GM18909 (cell line): ENCODE measurements at regions not wholly inside any gene's neighbourhood (a gene's known extent, or its start where the extent isn't known, plus 50 kb on each side); places are given as distances from the start of the nearest gene placed in this dataset.
"Not testable (repeated sequence)": the region's sequence is repeated elsewhere in the genome, so short reads cannot be mapped to it uniquely, and the experiment has no call there.

Source experiments
- ATAC-seq: cut with Tn5 transposase; IDR thresholded peaks from one replicate; pipeline ENCODE4 v1.9.1; 2021; ENCODE audit warnings: mild to moderate bottlenecking; ENCODE audit not compliant: unreplicated experiment, poor library complexity

GRCh38 chr4:31788676-31789075, 1068.5 kb downstream of the PCDH7 start:
- no peak for ATAC-seq

DNA sequence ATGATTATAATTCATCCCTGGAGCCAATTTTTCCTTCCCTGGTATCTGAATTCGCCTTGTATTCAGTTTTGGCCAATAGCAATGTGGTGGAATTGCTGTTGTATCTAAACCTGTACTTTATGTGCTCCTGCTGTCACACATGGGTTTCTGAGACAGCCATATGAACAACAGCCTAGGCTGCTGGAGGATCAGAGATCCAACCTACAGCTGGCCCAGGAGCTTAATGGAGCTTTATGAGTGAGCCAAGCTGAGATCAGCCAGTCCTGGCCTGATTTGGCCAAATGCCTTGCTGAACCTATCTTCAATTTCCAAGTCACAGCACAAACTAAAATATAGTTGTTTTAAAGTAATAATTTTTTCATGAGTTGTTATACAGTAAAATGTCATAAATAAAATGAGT, 1071.5 kb downstream of the PCDH7 start:
- ATAC-seq: no peak

DNA sequence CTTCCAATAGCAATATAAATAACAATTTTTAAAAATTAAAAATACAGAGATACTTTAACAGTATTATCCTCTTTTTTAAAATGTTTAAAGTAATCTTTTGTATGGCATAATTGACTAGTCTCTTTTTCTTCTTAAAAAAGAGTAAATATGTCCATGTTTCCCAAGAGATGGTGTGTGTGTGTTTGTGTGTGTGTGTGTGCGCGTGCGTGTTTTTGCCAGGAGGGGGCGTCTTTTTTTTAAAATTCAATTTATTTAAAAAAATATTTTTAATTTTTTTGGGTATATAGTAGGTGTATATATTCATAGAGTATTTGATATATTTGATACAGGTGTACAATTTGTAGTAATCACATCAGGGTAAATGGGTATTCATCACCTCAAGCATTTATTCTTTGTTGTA, 1073.7 kb downstream of the PCDH7 start:
- no peak for ATAC-seq

GRCh38 chr4:31797052-31797451, 1076.9 kb downstream of the PCDH7 start:
- ATAC-seq: not testable (repeated sequence)

DNA sequence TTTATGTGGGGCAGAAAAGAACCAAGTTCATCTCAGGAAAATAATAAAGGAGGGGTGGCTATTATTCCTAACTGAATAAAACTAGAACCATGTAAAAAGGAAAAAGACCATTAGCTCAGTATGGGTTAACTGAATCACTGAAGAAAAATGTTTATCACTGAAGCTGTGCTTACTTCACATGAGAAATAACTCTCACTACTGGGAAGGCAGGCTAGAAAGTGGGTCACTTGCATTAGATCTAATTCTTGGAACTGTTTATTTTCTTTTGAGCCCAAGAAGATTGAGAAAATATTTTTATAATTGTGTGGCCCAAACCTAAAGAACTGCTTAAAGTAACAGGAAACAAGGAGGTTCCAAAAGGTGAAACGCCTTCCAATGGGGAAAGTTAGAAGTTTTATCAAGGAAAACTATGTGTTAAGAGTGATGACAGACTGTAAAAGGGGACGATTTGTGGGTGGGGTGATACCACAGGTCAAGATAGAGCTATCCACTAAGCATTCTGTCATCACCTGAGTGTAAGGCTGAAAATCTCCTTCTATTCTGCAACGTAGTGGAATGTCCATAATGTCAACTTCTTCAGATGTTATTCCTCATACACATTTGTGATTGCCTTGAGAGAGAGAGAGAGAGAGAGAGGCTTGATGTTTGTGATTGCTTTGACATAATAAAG, 1083.5 kb downstream of the PCDH7 start:
- ATAC-seq: no peak

- no peak for ATAC-seq
These were observed 1086.9 kb downstream of the PCDH7 start for GRCh38 chr4:31807036-31807435.

DNA sequence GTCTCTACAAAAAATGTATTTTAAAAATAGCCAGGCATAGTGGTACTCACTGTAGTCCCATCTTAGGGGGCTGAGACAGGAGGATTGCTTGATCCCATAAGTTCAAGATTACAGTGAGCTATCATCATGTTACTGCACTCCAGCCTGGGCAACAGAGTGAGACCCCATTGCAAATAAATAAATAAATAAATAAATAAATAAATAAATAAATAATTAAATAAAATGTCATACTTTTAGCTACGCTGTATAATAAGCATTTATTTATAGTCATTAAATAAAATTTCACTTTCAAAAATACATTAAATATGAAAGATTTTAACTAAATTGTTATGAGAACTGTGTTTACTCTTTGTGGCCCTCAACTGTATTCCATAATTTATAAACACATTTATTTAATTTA, 1124.2 kb downstream of the PCDH7 start:
- no peak for ATAC-seq

DNA sequence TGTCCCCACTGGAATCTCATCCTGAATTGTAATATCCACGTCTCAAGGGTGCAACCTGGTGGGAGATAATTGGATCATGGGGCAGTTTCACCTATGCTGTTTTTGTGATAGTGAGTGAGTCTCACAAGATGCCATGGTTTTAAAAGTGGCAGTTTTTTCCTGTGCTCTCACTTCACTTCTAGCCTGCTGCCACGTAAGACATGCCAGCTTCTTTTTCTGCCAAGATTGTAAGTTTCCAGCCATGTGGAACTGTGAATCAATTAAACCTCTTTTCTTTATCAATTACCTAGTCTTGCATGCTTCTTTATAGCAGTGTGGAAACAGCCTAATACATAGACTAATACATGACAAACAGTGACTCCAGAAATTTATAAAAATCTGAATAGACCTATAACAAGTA, 1131.8 kb downstream of the PCDH7 start:
- ATAC-seq: no peak

GRCh38 chr4:31877429-31877828, 1157.3 kb downstream of the PCDH7 start:
- no peak for ATAC-seq

DNA sequence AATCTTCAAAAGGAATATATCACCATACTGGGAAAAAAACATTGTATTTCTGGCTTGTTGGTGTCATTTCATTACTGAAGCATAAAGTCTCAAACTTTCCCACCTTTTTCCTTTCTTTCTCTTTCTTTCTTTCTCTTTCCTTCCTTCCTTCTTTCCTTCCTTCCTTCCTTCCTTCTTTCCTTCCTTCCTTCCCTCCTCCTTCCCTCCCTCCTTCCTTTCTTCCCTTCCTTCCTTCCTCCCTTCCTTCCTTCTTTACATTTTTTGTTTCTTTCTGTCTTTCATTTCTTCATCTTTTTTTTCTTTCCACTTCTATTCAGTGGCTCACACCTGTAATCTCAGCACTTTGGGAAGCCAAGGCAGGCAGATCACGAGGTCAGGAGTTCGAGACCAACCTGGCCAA, 1160.7 kb downstream of the PCDH7 start:
- not testable (repeated sequence) for ATAC-seq

GRCh38 chr4:31896349-31896748, 1176.2 kb downstream of the PCDH7 start:
- ATAC-seq: no peak

GRCh38 chr4:31905363-31905762, 1185.2 kb downstream of the PCDH7 start:
- no peak for ATAC-seq

DNA sequence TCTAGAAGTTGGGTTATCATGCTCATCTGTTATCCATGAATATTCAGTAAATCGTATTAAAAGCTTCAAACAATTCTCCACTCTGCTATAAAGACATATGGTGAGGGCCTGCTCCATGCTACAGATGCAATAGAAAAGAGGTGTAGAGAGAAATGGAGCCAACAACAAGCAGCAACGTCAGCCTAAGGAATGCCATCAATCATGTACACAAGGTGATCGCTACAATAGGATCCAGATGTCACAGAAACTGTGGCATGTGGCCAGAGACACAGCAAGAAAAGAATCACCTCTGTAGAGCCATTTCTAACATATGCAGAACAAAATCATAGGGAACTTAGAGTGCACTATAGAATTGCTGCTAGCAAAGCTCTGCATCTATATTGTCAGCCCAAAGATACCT, 1188.1 kb downstream of the PCDH7 start:
- ATAC-seq: no peak

- no peak for ATAC-seq
These were observed 1197.2 kb downstream of the PCDH7 start for GRCh38 chr4:31917334-31917733.

- ATAC-seq: no peak
These were observed 1198.7 kb downstream of the PCDH7 start for GRCh38 chr4:31918891-31919290.

DNA sequence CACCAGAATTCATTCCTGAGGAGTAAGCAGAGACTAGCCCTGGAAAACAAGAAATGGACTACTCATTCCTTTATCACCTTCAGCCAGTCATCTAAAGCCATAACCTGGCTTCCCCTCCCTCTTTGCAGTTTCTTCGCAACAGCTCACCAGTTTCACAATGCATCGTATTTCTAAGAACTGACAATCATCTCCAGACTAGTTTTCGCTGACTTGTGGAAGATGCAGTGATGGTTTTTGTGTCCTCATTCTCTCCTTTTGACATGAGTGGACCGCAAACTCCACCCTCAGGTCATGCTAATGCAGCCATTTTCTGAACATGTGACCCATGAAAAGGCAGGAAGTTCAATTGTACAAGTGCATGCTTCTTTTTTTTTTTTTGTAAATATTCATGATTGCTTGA, 1203.5 kb downstream of the PCDH7 start:
- no peak for ATAC-seq

DNA sequence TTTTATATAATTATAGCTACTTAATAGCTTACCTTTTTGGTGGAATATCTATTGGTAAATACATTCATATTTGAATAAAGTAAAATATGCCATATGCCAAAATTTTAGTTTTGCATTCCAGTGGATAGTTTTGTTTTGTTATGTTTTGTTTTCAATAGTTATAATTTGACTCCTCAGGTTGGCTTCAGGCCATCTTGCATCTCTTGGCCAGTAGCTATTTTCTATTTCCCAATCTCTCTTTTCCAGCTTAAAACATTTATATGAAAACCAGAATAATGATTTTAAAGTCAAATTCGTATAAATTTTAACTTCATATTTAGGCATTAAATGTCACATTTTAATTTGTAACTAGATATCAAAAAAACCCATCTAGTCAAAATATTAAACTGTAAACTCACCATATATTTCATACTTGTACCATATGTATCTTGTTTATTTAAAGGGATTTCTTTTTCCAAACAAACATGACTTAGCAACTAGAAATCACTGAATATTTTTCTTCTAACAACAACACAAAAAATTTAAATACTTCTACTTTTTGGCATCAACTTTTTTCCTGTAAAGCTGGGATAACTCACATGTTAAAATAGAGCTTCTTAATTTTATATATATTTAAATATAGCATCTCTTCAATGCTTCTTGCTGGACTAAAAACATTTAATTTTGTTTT, 1209.6 kb downstream of the PCDH7 start:
- no peak for ATAC-seq

DNA sequence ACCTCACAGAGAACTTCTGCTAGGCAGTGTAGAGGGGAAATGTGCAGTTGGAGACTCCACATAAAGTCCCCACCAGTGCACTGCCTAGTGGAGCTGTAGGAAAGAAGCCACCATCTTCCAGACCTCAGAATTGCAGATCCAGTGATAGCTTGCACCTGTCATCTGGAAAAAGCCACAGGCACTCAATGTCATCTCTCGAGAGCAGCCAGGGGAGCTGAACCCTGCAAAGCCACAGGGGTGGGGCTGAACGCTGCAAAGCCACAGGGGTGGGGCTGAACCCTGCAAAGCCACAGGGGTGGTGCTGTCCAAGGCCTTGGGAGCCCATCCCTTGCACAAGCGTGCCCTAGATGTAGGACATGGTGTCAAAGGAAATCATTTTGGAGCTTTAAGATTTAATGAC, 1226.3 kb downstream of the PCDH7 start:
- ATAC-seq: no peak

- no peak for ATAC-seq
These were observed 1226.9 kb downstream of the PCDH7 start for GRCh38 chr4:31947101-31947500.

DNA sequence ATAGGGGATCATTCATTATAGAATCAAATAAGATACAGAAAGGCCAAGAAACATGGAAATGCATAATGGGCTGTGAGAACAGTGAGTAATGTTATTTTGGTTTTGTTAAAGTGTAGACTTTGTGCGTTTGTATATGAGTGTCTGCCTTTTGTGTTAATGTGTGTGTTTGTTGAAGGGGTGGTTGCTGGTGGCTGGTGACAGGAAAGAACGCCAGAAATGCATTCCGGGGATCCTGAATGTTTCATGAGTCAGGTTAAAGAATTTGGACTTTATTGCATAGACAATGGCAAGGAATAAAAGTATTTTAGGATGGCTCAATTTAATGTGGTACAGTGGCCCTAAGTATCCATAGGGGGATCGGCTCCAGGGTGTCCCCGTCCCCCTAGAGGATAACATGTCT, 1228.9 kb downstream of the PCDH7 start:
- ATAC-seq: no peak

DNA sequence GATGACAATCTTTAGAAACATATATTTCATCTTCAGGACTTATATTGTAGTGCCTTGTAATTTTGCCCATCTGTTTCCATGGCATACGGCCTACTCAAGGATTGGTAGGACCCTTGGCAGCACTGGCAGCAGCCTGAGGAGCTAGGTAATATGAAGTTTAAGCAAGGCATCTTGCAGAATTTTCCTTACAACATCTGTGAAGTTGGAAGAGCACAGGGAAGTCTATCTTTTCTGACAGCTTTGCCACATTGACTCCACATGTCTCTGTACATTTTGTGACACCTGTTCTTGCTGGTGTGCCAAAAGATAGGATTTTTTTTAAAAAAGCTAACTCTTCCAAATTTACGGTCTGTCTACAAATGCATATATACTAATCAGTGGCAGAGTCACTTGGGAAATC, 1235.2 kb downstream of the PCDH7 start:
- ATAC-seq: no peak

DNA sequence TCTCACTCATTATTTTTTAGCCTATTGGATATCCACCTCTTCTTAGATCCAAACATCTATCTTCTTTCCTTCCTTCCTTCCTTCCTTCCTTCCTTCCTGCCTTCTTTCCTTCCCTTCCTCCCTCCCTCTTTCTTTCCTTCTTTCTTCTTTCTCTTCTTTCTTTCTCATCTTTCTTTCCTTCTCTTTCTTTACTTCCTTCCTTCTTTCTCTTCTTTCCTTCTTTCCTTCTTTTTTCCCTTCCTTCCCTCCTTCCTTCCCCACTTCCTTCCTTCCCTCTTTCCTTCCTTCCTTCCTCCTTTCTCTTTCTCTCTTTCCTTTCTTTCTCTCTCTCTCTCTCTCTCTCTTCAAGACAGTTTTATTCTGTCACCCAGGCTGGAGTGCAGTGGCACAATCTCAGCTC, 1239.8 kb downstream of the PCDH7 start:
- no peak for ATAC-seq
